GM18951 (cell line): ENCODE measurements at regions not wholly inside any gene's neighbourhood (a gene's known extent, or its start where the extent isn't known, plus 50 kb on each side); places are given as distances from the start of the nearest gene placed in this dataset.
"Not testable (repeated sequence)": the region's sequence is repeated elsewhere in the genome, so short reads cannot be mapped to it uniquely, and the experiment has no call there.

Experiments used
- POLR2A ChIP-seq: IDR thresholded peaks from 4 replicates; pipeline ENCODE4 v1.6.1; 2011; ENCODE audit warnings: mild to moderate bottlenecking; ENCODE audit not compliant: insufficient read length, insufficient read depth; ENCODE audit errors: extremely low read depth
- in situ Hi-C: fragments of 300-500 bp; cut with MboI; formaldehyde crosslinking; loops from one replicate; pipeline ENCODE4 v1.12.0; 2022; ENCODE audit warnings: low sequenced_read_pairs, mixed read lengths, inconsistent platforms; ENCODE audit not compliant: unreplicated experiment

DNA sequence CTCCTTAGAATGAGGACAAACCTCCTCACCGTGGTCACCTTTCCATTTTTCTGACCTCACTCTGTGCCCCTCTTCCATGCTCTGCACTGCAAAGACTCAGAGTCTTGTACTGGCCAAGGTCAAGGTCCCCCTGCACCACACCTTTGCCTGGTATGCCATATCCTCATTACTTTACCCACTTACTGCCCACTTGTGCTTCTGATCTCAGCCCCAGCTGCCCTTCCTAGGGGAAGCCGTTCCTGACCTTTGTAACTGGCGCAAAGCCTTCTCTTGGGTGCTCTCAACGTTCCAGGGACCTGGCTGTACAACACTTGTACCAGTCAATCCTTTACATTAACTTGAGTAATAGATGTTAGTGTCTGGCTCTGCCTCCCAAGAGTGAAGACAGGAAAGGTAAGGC lies 256.0 kb downstream of the SV2B start:
- in situ Hi-C loops = no loop called here
- no peak for TF ChIP-seq POLR2A

DNA sequence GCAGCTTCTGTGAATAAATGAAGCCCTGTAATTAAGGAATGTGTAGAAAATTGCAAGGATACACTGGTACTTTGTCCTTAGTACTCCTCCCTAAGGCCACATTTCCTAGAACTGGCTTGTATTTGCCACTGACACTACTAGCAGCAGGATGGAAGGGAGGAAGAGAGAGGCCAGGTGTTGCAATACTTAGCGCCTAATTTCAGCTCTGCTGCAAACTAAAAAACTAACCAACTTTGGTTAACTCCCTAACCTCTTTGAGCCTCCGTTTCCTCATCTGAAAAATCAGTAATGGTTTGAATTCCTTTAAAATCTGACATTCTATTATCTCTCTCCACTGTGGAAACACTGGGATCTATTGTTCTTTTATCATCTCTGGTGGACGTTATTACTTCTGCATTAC lies 257.0 kb downstream of the SV2B start:
- in situ Hi-C loops = no loop called here
- no peak for TF ChIP-seq POLR2A

DNA sequence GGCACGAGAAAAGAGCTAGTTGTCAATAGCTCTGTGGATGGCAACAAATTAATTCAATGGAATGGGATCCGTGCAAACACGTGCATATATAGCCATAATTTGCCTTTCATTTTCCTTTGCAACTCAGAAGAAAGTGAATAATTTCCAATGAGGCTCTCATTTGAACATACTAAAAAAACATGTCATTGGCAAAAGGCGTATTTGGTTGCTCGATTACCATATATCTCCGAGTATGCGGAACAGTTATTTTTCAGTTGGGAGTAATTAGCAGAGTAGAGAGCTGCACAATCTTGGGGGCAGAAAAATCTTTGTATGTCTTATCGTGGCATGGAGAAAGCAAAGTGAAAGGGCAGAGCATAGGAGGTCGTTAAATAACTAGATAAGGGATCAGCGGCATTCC lies 257.4 kb downstream of the SV2B start:
- no peak for TF ChIP-seq POLR2A
- in situ Hi-C loops = no loop called here

DNA sequence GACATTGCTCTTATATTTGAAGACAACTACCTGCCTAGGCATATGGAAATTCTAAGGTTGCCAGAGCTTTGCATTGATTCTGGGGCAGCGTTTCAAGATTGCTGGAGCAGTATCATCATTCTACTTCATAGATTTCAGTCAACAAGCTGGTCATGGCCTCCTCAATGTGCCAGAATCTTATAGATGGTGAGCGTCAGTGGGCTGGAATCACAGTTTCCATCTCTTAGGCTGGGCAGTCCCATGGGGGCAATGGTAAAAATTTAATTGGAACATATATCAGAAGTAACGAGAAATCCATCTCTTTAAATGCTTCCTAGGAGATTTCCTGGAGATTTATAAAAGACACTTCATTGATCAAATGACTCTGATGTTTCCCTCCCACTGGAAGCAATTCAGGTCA lies 258.3 kb downstream of the SV2B start:
- in situ Hi-C loops = no loop called here

DNA sequence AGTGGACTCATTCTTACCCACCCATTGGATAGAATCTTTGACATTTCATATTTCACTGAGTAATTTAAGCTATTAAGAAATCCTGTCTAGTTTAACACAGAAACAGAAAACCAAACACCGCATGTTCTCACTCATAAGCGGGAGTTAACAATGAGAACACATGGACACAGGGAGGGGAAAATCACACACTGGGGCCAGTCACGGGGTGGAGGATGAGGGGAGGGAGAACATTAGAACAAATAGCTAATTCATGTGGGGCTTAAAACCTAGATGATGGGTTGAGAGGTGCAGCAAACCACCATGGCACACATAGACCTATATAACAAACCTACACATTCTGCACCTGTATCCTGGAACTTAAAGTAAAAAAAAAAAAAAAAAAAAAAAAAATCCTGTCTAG lies 261.6 kb downstream of the SV2B start:
- in situ Hi-C loops = not testable (repeated sequence)

More for the DNA sequence above, 258.3 kb downstream of the SV2B start:
- TF ChIP-seq POLR2A = no peak

DNA sequence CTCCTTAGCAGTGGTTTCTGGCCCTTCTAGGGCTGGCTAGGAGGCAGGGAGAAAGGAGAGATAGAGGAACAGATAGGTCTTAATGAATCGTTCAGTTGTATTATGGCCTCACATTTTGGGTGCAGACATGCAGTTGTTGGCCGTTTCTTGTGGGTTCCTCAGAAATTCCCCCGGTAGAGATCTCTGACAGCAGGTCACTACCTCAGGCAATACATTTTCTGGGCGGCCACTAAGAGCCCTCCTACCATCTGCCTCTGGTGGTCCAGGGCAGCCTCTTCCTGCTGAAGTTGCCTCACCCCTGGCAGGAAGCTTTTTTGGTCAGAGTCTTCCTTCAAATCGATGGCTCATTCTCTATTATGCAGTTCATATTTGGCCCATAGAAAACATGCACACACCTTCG lies 266.1 kb downstream of the SV2B start:
- no peak for TF ChIP-seq POLR2A
- in situ Hi-C loops = no loop called here

DNA sequence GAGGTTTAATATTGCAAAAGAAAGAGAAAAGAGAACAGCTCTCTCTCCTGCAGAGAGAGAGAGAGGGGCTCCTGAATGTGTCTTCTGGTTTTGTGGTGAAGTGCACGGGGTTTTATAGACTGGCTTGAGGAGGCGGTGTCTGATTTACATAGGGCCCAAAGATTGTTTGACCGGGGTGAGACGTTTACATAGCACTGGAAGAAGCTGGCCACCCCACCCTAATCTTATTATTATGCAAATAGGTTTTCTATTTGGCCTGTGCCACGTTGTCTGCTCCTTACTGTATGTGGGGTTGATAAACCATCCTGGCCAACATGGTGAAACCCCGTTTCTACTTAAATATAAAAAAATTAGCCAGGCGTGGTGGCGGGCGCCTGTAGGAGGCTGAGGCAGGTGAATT lies 268.6 kb downstream of the SV2B start:
- TF ChIP-seq POLR2A = no peak
- in situ Hi-C loops = no loop called here

DNA sequence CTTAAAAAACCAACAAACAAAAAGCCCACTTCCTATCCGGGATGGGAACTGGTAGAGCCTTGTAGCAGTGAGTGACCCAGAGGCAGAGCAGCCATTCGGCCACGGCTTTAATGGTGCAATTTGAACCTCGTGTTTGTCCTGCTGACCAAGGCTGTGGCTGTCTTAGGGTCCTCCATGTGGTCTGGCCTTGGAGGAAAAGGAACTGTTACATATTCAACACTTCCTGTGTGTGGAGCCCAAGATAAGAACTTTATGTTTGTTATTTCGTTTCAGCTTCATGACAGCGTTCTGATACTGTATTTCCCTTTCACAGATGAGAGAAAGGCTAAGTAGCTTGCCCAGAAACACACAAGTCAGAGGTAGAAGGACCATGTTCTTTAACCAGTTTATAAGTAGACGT lies 269.8 kb downstream of the SV2B start:
- in situ Hi-C loops = no loop called here

DNA sequence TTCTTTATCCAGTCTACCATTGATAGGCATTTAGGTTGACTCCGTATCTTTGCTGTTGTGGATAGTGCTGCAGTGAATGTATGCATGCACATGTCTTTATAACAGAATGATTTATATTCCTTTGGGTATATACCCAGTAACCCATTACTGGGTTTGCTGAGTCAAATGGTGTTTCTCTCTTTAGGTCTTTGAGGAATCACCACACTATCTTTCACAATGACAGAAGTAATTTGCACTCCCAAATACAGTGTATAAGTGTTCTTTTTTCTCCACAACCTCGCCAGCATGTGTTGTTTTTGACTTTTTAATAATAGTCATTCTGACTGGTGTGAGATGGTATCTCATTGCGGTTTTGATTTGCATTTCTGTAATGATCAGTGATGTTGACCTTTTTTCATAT lies 271.3 kb downstream of the SV2B start:
- in situ Hi-C loops = not testable (repeated sequence)

More for the DNA sequence above, 269.8 kb downstream of the SV2B start:
- no peak for TF ChIP-seq POLR2A

DNA sequence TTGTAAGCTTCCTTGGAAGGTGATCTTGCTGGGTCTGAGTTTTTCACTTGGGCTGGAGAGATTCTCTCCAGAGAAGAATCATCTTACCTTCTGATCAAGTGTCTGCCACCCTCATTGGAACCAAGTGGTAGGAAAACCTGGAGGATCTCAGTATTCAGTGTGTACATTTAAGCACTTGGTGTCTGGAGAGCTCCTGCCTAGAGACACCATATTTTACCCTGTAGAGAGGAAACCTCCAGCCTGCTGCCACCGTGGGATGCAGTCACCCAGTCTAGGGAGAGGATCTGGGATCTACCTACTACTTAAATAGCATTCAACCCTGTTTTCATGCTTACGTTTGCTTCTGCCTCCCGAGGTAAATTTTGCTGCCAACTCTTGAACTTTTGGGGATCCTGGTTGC lies 274.3 kb downstream of the SV2B start:
- in situ Hi-C loops = no loop called here
- no peak for TF ChIP-seq POLR2A

DNA sequence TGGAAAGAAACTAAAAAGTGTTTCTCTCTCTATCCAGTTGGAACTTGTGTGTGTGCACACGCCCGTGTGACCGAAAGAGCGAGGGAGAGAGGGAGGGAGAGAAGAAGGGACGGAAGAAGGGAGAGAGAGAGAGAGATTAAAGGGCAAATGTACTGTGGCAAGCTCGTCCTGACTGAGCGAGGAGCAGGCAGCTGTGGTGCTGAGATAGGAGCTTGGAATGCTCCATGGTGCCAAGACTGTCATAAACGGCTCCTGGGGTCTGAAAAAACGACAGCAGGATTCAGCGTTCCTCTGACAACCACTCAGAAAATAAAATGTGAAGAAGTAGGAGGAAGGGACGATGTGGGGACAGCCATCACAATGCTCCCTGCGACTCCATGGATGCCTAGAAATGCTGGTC lies 276.0 kb downstream of the SV2B start:
- no peak for TF ChIP-seq POLR2A
- in situ Hi-C loops = no loop called here

DNA sequence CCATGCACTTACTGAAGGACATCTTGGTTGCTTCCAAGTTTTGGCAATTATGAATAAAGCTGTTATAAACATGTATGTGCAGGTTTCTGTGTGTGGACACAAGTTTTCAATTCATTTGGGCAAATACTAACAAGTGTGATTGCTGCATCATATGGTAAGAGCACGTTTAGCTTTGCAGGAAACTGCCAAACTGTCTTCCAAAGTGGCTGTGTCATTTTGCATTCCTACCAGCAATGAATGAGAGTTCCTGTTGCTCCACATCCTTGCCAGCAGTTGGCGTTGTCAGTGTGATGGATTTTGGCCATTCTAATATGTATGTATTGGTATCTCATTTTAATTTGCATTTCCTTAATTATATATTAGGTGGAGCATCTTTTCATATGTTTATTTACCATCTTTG lies 280.1 kb downstream of the SV2B start:
- no peak for TF ChIP-seq POLR2A
- in situ Hi-C loops = no loop called here

DNA sequence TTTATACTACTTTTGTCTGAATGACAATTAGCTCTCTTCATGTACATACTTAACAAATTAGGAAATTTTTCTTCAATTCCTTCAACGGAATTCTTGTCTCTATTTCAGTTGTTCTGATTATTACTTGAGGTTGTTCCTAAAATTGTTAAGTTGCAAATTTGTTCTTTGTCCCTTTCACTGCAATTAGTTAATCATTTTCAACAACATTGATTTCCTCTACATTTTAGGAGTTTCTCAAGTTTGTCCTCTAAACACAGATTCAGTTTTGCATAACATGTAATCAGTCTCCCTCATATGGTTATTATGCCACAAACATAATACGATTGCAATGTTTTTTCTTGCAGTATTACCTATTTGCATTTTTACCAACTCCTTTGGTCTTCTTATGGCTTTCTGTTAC lies 283.5 kb downstream of the SV2B start:
- in situ Hi-C loops = no loop called here
- no peak for TF ChIP-seq POLR2A

DNA sequence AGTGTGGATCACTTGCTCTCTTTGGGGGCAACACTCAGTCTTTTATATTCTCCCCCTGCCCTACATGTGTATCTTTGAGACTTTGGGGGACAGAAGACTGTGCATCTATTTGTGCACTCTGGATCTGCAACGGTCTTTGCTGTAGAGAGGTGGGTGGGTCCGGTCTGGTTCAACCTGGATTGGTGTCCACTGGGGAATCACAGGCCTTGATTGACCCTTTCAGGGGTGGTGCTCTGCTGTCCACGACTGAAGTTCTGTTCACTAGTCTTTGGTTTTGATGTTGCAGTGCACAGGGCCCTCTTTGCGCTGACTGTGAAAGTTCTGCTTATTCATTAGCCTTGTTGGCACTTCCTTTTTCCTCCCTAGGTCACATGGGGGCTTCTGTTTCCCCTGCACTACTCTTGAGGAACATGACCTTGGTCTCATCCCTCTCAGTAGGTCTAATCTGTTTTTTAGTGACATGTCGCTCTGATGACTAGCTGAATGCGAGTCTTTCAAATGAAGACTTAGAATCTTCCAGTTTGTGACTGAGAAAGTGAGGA lies 284.2 kb downstream of the SV2B start:
- TF ChIP-seq POLR2A = no peak
- in situ Hi-C loops = no loop called here

DNA sequence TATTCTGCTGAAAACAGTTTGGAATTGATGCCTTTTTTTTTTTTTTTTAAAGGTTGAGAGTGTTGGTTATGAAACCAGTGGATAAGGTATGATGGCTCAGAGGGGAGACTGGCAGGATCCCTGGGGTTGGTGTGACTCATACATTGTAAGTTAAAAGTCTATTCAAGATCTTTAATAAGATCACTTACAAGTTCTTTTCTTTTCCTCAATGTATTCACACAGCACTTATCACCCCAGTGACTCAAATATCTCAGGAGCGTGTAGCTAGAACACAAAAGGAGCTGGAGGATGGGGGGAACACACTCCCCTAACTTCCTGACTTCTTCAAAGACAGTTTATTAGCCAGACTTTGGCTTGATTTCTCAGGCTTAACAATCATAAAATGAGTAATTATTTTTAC lies 285.3 kb downstream of the SV2B start:
- no peak for TF ChIP-seq POLR2A
- in situ Hi-C loops = no loop called here

DNA sequence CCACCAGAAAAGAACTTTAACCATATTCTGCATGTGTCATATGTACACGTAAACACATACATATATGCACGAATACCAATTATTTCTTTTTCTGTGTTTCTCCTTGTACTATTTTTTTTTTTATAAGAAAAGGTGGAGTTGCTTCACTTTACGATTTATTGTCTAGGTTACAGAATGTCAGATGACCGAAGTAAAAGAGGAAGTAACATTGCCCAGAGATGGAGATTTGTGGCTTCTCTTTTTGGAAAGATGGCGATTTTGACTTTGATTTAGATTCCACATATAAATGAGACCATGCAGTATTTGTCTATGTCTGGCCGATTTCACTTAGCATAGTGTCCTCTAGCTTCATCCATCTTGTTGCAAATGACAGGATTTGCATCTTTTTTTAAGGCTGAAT lies 293.1 kb downstream of the SV2B start:
- in situ Hi-C loops = no loop called here
- no peak for TF ChIP-seq POLR2A

DNA sequence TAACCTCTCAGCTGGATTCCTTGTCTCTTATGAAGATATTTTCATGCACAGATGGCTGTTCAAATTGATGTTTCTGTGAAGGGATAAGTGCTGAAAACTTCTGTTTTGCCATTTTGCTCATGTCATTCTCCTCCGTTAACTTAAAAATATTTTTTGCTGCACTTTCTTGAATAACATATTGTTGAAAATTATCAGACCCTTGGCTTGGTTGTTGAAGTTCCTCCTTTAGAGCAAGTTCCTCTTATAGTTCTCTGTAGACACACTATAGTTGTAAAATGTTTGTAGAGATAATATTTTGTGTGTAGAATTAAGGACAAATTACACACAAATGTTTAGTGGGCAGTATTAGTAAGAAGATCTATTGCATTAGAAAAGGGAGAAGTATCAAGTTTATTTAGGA lies 300.4 kb downstream of the SV2B start:
- in situ Hi-C loops = no loop called here

More for the DNA sequence above, 300.4 kb downstream of the SV2B start:
- no peak for TF ChIP-seq POLR2A
